Heart right ventricle (tissue), 16 donors: ENCODE measurements at regions not wholly inside any gene's neighbourhood (a gene's known extent, or its start where the extent isn't known, plus 50 kb on each side); places are given as distances from the start of the nearest gene placed in this dataset.

Source experiments
- ATAC-seq, 8 donors: fragments of 200-7000 bp; cut with Tn5 transposase; one replicate each; pipeline ENCODE4 v1.9.1; 2020; ENCODE audit warnings: mild to moderate bottlenecking in 8 of 8, moderate library complexity in 8 of 8, moderate number of reproducible peaks in 1 of 8
- DNase-seq, 2 donors: peaks; one replicate each; pipeline ENCODE4 v3.0.0-alpha.2; 2020
- H3K27ac ChIP-seq, 10 donors: fragments of 200-600 bp; sonication (generic) in 2 of 10; one replicate each; pipeline versions ENCODE4 v1.5.0 to v1.8.0; 2020 to 2022; ENCODE audit warnings: mild to moderate bottlenecking in 3 of 10
- H3K27me3 ChIP-seq, 7 donors: fragments of 200-600 bp; one replicate each; pipeline ENCODE4 v1.8.0; 2021 to 2022; ENCODE audit warnings: mild to moderate bottlenecking in 2 of 7
- H3K36me3 ChIP-seq, 9 donors: fragments of 200-600 bp; sonication (generic) in 1 of 9; one replicate each; pipeline versions ENCODE4 v1.5.0 to v1.8.0; 2020 to 2022; ENCODE audit warnings: mild to moderate bottlenecking in 2 of 9
- H3K4me1 ChIP-seq, 9 donors: fragments of 200-600 bp; sonication (generic) in 1 of 9; one replicate each; pipeline versions ENCODE4 v1.5.0 to v1.8.0; 2020 to 2022; ENCODE audit warnings: mild to moderate bottlenecking in 4 of 9
- H3K4me3 ChIP-seq, 10 donors: fragments of 200-600 bp; sonication (generic) in 2 of 10; one replicate each; pipeline versions ENCODE4 v1.5.0 to v1.8.0; 2020 to 2022; ENCODE audit warnings: mild to moderate bottlenecking in 7 of 10, moderate library complexity in 2 of 10
- H3K9me3 ChIP-seq, 11 donors: fragments of 200-600 bp in 10 of 11; sonication (generic) in 2 of 11; one replicate each; pipeline versions ENCODE4 v1.5.0 to v1.8.0; 2013 to 2022; ENCODE audit warnings: mild to moderate bottlenecking in 2 of 11, control low read depth in 1 of 11, moderate library complexity in 1 of 11
- WGBS, 2 donors: extraction: QIAGEN DNeasy Blood & Tissue Kit; methylation state at CpG; one replicate each; pipeline ENCODE4 v1.1.7; 2013; ENCODE audit warnings: inconsistent platforms in 1 of 2; 5-methylcytosine and 5-hydroxymethylcytosine counted together
- intact Hi-C, 10 donors: fragments of 100-400 bp; cut with DNase I; formaldehyde crosslinking; loops; one replicate each; pipeline versions ENCODE4 v1.11.1 to v1.14.2; 2022
- TF ChIP-seq, protein P1 (sequence below), 9 donors: fragments of 200-600 bp; sonication (generic) in 2 of 9; IDR thresholded peaks; one replicate each; pipeline versions ENCODE4 v1.5.0 to v1.8.0; 2021 to 2022; ENCODE audit warnings: antibody characterized with exemption in 9 of 9, mild to moderate bottlenecking in 5 of 9, moderate library complexity in 1 of 9
- donor health status: Arrhythmogenic right ventricular cardiomyopathy.
- donor health status: ischemic (EF 13 %, LVEDD 7.1; RV severe dilation, severe dysfunction).
- donor health status: healthy with polysubstance abuse.
- donor health status: DM: no; HTN: yes; CAD: no.
- donor health status: DM: no; HTN: no; CAD: no.
- donor health status: ischemic (EF 25% LVEDD 6.9; RV normal size, moderate dysfunction).
- donor health status: ischemic (EF 25% LVEDD 5.7; RV mildly dilated, moderate dysfunction).
- donor health status: healthy.
- donor health status: DM: yes; HTN: yes; CAD: no.
- donor health status: Ischemic cardiomyopathy.
- donor health status: ischemic (EF 35%, LVEDD 5.7; RV mildly dilated, moderate dysfunction).
- donor health status: nonischemic (EF 11% LVEDD 7.7; RV severe dilation, severe dysfunction).
- donor health status: DM: yes; HTN: yes; CAD: no.
- donor health status: PGD.
- donor health status: ischemic (EF 29% LVEDD 5.4; RV normal size, mild dysfunction).
- donor health status: nonischemic (EF 23%, LVEDD 6.1; RV moderate dilation, normal function).

DNA sequence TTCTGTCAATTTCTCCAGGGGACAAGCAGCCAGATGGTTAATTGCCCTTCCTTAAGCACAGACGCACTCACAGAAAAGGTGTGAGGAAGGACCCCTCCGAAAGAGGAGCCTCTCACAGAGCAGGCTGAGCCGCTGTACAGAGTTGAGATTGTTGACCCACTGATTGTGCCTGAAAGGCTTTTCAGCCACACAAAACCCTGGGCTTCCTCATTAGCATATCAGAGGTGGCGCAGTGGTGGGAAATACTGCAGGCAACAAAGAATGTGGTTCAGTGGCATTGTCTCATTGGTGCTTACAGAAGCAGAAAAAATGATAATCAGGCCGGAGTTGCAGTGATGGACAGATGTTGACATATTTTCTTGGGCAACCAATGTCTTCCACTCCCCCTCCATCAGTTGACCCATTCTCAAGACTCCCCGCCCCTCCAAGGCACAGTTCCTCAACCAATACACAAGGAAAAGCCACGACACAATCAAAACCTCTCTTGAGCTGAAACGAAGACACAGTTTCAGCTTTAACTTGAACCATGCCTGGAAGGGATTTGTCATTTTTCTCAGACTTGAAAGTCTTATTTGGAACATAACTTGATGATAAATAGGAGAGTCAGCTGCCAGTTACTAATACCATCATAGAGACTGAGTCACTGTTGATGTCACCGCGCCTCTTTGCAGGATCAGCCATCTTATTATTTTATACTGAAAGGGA is 53.1 kb downstream of the ATXN3L start:
- H3K4me3 ChIP-seq: no peak overlapping the region
- H3K27me3 ChIP-seq: peaks cover 0 to 18% (median 0%) of the 10 kb centered on the region in 7 donors
- no peaks in the 10 kb centered on the region for H3K4me1 ChIP-seq
- no peak overlapping the region for H3K27ac ChIP-seq
- H3K9me3 ChIP-seq: no peaks in the 10 kb centered on the region
- 96 to 97% methylated on average over 10 of the region's 10 CpGs for WGBS, 2 donors
- no peak for DNase-seq
- ATAC-seq: no peak
- TF ChIP-seq, protein P1, sequence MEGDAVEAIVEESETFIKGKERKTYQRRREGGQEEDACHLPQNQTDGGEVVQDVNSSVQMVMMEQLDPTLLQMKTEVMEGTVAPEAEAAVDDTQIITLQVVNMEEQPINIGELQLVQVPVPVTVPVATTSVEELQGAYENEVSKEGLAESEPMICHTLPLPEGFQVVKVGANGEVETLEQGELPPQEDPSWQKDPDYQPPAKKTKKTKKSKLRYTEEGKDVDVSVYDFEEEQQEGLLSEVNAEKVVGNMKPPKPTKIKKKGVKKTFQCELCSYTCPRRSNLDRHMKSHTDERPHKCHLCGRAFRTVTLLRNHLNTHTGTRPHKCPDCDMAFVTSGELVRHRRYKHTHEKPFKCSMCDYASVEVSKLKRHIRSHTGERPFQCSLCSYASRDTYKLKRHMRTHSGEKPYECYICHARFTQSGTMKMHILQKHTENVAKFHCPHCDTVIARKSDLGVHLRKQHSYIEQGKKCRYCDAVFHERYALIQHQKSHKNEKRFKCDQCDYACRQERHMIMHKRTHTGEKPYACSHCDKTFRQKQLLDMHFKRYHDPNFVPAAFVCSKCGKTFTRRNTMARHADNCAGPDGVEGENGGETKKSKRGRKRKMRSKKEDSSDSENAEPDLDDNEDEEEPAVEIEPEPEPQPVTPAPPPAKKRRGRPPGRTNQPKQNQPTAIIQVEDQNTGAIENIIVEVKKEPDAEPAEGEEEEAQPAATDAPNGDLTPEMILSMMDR (IDR thresholded peaks at IDR 0.05): no peak
- intact Hi-C loops: no loop called here
- H3K36me3 ChIP-seq: no peaks in the 10 kb centered on the region

DNA sequence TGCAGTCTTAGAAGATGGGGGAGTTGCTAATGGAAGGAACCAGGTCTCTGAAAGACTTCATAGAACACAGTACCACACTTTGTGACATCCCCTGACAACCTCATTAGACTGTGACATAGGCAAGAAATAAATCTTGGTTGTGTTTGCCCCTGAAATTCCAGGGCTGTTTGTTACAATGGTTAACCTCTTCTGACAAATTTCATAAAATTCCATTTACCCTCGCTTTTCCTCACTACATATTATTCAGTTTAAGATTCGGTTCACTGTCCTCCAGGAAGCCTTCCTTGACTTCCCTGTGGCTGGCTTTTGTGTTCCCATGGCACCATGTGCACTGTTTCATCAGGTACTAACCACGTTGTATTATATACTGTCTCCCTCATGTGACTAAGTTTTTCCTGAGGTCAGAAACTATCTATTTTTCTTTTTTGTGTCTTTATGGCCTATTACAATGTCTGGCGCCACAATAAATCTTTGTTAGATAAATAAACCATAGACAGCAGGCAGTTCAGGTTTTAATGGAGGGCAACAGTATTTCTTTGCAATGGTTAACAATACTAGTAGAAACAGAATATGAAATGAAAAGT is 54.2 kb downstream of the ATXN3L start:
- intact Hi-C loops: no loop called here
- no peak overlapping the region for H3K27ac ChIP-seq
- no peaks in the 10 kb centered on the region for H3K9me3 ChIP-seq
- H3K4me3 ChIP-seq: no peak overlapping the region
- no peaks in the 10 kb centered on the region for H3K36me3 ChIP-seq
- ATAC-seq (no peak), DNase-seq (no peak)
- H3K4me1 ChIP-seq: no peaks in the 10 kb centered on the region
- WGBS, 2 donors: 93 to 94% methylated on average over 4 of the region's 4 CpGs
- peaks cover 0 to 18% (median 0%) of the 10 kb centered on the region in 7 donors for H3K27me3 ChIP-seq
- TF ChIP-seq, protein P1 (IDR thresholded peaks at IDR 0.05): no peak

- no peak overlapping the region for H3K27ac ChIP-seq
- intact Hi-C loops: no loop called here
- TF ChIP-seq, protein P1 (IDR thresholded peaks at IDR 0.05): no peak
- DNase-seq (no peak), ATAC-seq (no peak)
- H3K4me3 ChIP-seq: no peak overlapping the region
- H3K27me3 ChIP-seq: peaks cover 0 to 20% (median 0%) of the 10 kb centered on the region in 7 donors
- no peaks in the 10 kb centered on the region for H3K9me3 ChIP-seq
- 89 to 97% methylated on average over 1 of the region's 1 CpG for WGBS, 2 donors
- no peaks in the 10 kb centered on the region for H3K4me1 ChIP-seq
- H3K36me3 ChIP-seq: no peaks in the 10 kb centered on the region
These were observed 54.7 kb downstream of the ATXN3L start for GRCh38 chrX:13265111-13265510.

- WGBS, 2 donors: 95 to 97% methylated on average over 6 of the region's 6 CpGs
- H3K36me3 ChIP-seq: no peaks in the 10 kb centered on the region
- intact Hi-C loops: no loop called here
These were observed 56.1 kb downstream of the ATXN3L start for GRCh38 chrX:13263560-13264251.

More at GRCh38 chrX:13263560-13264251, 56.1 kb downstream of the ATXN3L start:
- H3K9me3 ChIP-seq: no peaks in the 10 kb centered on the region
- H3K4me1 ChIP-seq: no peaks in the 10 kb centered on the region
- DNase-seq (no peak), ATAC-seq (no peak)
- peaks cover 0 to 34% (median 0%) of the 10 kb centered on the region in 7 donors for H3K27me3 ChIP-seq
- no peak overlapping the region for H3K4me3 ChIP-seq
- TF ChIP-seq, protein P1 (IDR thresholded peaks at IDR 0.05): no peak
- H3K27ac ChIP-seq: no peak overlapping the region
